ENCODE measurements at regions not wholly inside any gene's neighbourhood (a gene's known extent, or its start where the extent isn't known, plus 50 kb on each side); places are given as distances from the start of the nearest gene placed in this dataset.

GRCh38 chr2:210912779-210913178 is 356.4 kb downstream of the CPS1 start (continued):
- TF ChIP-seq CTBP2 (IDR thresholded peaks at IDR 0.05; ENCODE audit: borderline replicate concordance, insufficient read depth, insufficient read length, low read length): no peak
- no peak for TF ChIP-seq CEBPB (IDR thresholded peaks at IDR 0.05; ENCODE audit: low read depth, low read length)
- no peak for TF ChIP-seq TAF1 (IDR thresholded peaks at IDR 0.05; ENCODE audit: low read depth, low read length)
- TF ChIP-seq EGR1 (IDR thresholded peaks at IDR 0.05; ENCODE audit: borderline replicate concordance, low read depth, low read length): no peak
- TF ChIP-seq SP1 (IDR thresholded peaks at IDR 0.05; ENCODE audit: low read depth, low read length): no peak
- TF ChIP-seq POU5F1 (IDR thresholded peaks at IDR 0.05; ENCODE audit: low read depth, low read length): no peak
